HEK293 (cell line): ENCODE measurements at regions not wholly inside any gene's neighbourhood (a gene's known extent, or its start where the extent isn't known, plus 50 kb on each side); places are given as distances from the start of the nearest gene placed in this dataset.
A peak's percentile ranks its signal among the peaks of the same experiment; 100 is the strongest.

Experiments used
- CTCF ChIA-PET: fragments of 350-600 bp; formaldehyde crosslinking; extraction: SDS; loops from one replicate; lab custom pipeline; 2021; ENCODE audit warnings: antibody characterized with exemption; lab: Yijun Ruan, JAX
- POLR2A ChIA-PET: fragments of 300-600 bp; formaldehyde crosslinking; extraction: SDS; loops from one replicate; lab custom pipeline; 2020; ENCODE audit warnings: antibody characterized with exemption, inconsistent platforms; lab: Yijun Ruan, JAX
- H3K27ac ChIP-seq: fragments of 200-500 bp; sonication (Bioruptor generic); 2 replicates; pipeline ENCODE4 v1.5.1; 2014; ENCODE audit warnings: low read depth, low read length, control low read depth, inconsistent platforms; ENCODE audit errors: extremely low read depth
- H3K36me3 ChIP-seq, 2 experiments: fragments of 200-500 bp in 1 of 2; sonication (Bioruptor generic) in 1 of 2; 1 replicate in 1 of 2; 2 replicates in 1 of 2; pipeline ENCODE4 v1.5.1; 2014 to 2017; ENCODE audit warnings: inconsistent platforms in 2 of 2, low read length in 2 of 2; ENCODE audit not compliant: control insufficient read depth in 2 of 2, insufficient read depth in 1 of 2
- H3K4me1 ChIP-seq: fragments of 200-500 bp; sonication (Bioruptor generic); 2 replicates; pipeline ENCODE4 v1.5.1; 2014; ENCODE audit warnings: mild to moderate bottlenecking, low read length, inconsistent platforms; ENCODE audit not compliant: control insufficient read depth, insufficient read depth
- H3K4me3 ChIP-seq: 2 replicates; pipeline ENCODE4 v1.5.1; 2011; ENCODE audit warnings: low read depth, mild to moderate bottlenecking, control low read depth, low read length, moderate library complexity
- H3K9me3 ChIP-seq: fragments of 200-500 bp; sonication (Bioruptor generic); 2 replicates; pipeline ENCODE4 v1.5.1; 2014; ENCODE audit warnings: low read depth, low read length, inconsistent platforms; ENCODE audit not compliant: control insufficient read depth, insufficient read depth
- EGR2 ChIP-seq: fragments of 450-650 bp; formaldehyde crosslinking; IDR thresholded peaks from 2 replicates; pipeline ENCODE4 v1.5.1; 2016; ENCODE audit warnings: low read depth, missing biosample characterization, missing genetic modification characterization
- GLIS1 ChIP-seq: fragments of 450-650 bp; formaldehyde crosslinking; IDR thresholded peaks from 2 replicates; pipeline ENCODE4 v1.5.1; 2016; ENCODE audit warnings: missing biosample characterization, missing genetic modification characterization
- KLF10 ChIP-seq: fragments of 450-650 bp; IDR thresholded peaks from 2 replicates; pipeline ENCODE4 v1.5.1; 2018; ENCODE audit warnings: missing biosample characterization, mild to moderate bottlenecking, missing genetic modification characterization
- OSR2 ChIP-seq: fragments of 450-650 bp; formaldehyde crosslinking; IDR thresholded peaks from 2 replicates; pipeline ENCODE4 v1.5.1; 2016; ENCODE audit warnings: missing biosample characterization, missing genetic modification characterization
- WT1 ChIP-seq: fragments of 450-650 bp; formaldehyde crosslinking; IDR thresholded peaks from 2 replicates; pipeline ENCODE4 v1.5.1; 2016; ENCODE audit warnings: missing biosample characterization, missing genetic modification characterization
- YY2 ChIP-seq: fragments of 450-650 bp; formaldehyde crosslinking; IDR thresholded peaks from 2 replicates; pipeline ENCODE4 v1.5.1; 2016; ENCODE audit warnings: missing biosample characterization, missing genetic modification characterization
- ZBTB7A ChIP-seq: fragments of 450-650 bp; formaldehyde crosslinking; IDR thresholded peaks from 2 replicates; pipeline ENCODE4 v1.5.1; 2016; ENCODE audit warnings: low read depth, missing biosample characterization, missing genetic modification characterization
- ZEB2 ChIP-seq: fragments of 450-650 bp; formaldehyde crosslinking; IDR thresholded peaks from 2 replicates; pipeline ENCODE4 v1.5.1; 2016; ENCODE audit warnings: missing biosample characterization, missing genetic modification characterization
- ZNF324 ChIP-seq: fragments of 450-650 bp; formaldehyde crosslinking; IDR thresholded peaks from 2 replicates; pipeline ENCODE4 v1.5.1; 2016; ENCODE audit warnings: missing biosample characterization, missing genetic modification characterization
- ZNF341 ChIP-seq: fragments of 450-650 bp; formaldehyde crosslinking; IDR thresholded peaks from 2 replicates; pipeline ENCODE4; 2016; ENCODE audit warnings: low read depth, missing biosample characterization, missing genetic modification characterization
- ZNF366 ChIP-seq: fragments of 450-650 bp; formaldehyde crosslinking; conservative IDR thresholded peaks from 2 replicates; pipeline ENCODE4 v1.5.1; 2016; ENCODE audit warnings: missing biosample characterization, missing genetic modification characterization
- ZNF423 ChIP-seq: fragments of 450-650 bp; formaldehyde crosslinking; IDR thresholded peaks from 2 replicates; pipeline ENCODE4 v1.5.1; 2016; ENCODE audit warnings: missing biosample characterization, missing genetic modification characterization
- ZNF76 ChIP-seq: fragments of 450-650 bp; formaldehyde crosslinking; IDR thresholded peaks from 2 replicates; pipeline ENCODE4; 2016; ENCODE audit warnings: low read depth, missing biosample characterization, missing genetic modification characterization, borderline replicate concordance
- ZNF830 ChIP-seq: fragments of 450-650 bp; IDR thresholded peaks from 2 replicates; pipeline ENCODE4 v1.5.0; 2018; ENCODE audit warnings: missing biosample characterization, missing genetic modification characterization, low read depth, mild to moderate bottlenecking, moderate library complexity
- ZSCAN30 ChIP-seq: fragments of 450-650 bp; IDR thresholded peaks from 2 replicates; pipeline ENCODE4 v1.5.1; 2018; ENCODE audit warnings: missing biosample characterization, mild to moderate bottlenecking, missing genetic modification characterization, moderate library complexity
- TF ChIP-seq, protein P1 (sequence below): fragments of 450-650 bp; formaldehyde crosslinking; IDR thresholded peaks from 2 replicates; pipeline ENCODE4 v1.5.1; 2016; ENCODE audit warnings: missing biosample characterization, missing genetic modification characterization
- TF ChIP-seq, protein P2 (sequence below): fragments of 450-650 bp; formaldehyde crosslinking; conservative IDR thresholded peaks from 2 replicates; pipeline ENCODE4 v1.5.1; 2016; ENCODE audit warnings: low read depth, missing biosample characterization, missing genetic modification characterization
- TF ChIP-seq, protein P3 (sequence below): fragments of 450-650 bp; formaldehyde crosslinking; IDR thresholded peaks from 2 replicates; pipeline ENCODE4 v1.5.1; 2016; ENCODE audit warnings: missing biosample characterization, missing genetic modification characterization, low read depth
- TF ChIP-seq, protein P4 (sequence below): fragments of 450-650 bp; formaldehyde crosslinking; IDR thresholded peaks from 2 replicates; pipeline ENCODE4 v1.5.1; 2016; ENCODE audit warnings: missing biosample characterization, missing genetic modification characterization
- TF ChIP-seq, protein P5 (sequence below): fragments of 450-650 bp; formaldehyde crosslinking; optimal IDR thresholded peaks from 2 replicates; pipeline ENCODE3; 2016; ENCODE audit warnings: missing biosample characterization, mild to moderate bottlenecking, missing genetic modification characterization
- TF ChIP-seq, protein P6 (sequence below): fragments of 450-650 bp; formaldehyde crosslinking; IDR thresholded peaks from 2 replicates; pipeline ENCODE4 v1.5.1; 2016; ENCODE audit warnings: missing biosample characterization, missing genetic modification characterization

DNA sequence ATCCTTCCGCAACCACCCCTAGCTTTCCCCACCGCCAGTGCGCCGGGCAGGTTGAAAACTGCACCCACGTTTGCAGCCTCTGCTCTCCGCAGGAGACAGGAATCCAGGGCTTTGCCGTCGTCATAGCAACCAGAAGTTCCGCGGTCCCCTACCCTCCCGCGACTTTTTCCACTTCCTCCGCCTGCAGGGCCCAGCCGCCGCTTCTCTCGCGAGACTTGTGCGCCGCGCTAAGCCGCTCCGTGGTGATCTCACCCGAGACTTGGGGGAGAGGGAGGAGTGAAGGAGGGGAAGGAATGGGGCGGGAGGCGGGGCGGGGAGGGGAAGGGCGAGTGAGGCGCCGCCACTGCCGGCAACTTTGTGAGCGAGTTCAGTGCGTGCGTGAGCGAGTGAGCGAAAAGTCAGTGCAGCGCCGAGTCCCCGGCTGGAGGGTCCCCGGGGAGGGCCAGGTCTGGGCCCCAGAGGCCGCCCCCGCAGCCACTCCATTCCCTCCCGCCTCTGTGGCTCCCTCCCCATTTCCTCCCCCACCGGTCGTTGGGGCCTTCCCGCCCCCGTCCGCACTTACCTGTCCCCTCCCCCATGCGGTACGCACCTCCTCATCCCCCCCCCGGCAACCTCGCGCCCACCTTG is 413.0 kb downstream of the PCNX1 start, which contains the start of gene SIPA1L1 (continued):
- TF ChIP-seq, protein P1, sequence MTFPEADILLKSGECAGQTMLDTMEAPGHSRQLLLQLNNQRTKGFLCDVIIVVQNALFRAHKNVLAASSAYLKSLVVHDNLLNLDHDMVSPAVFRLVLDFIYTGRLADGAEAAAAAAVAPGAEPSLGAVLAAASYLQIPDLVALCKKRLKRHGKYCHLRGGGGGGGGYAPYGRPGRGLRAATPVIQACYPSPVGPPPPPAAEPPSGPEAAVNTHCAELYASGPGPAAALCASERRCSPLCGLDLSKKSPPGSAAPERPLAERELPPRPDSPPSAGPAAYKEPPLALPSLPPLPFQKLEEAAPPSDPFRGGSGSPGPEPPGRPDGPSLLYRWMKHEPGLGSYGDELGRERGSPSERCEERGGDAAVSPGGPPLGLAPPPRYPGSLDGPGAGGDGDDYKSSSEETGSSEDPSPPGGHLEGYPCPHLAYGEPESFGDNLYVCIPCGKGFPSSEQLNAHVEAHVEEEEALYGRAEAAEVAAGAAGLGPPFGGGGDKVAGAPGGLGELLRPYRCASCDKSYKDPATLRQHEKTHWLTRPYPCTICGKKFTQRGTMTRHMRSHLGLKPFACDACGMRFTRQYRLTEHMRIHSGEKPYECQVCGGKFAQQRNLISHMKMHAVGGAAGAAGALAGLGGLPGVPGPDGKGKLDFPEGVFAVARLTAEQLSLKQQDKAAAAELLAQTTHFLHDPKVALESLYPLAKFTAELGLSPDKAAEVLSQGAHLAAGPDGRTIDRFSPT (tag by site-specific recombination) = peak; percentile 29; the same call in 1 of the 2 replicates
- TF ChIP-seq ZEB2 (tag by site-specific recombination) (peak; percentile 77), ZBTB7A (0 out of 2 replicates have a peak, but pooled peaks have one; percentile 56), WT1 (tag by site-specific recombination) (peak; percentile 68; the same call in 1 of the 2 replicates), YY2 (no peak), ZNF76 (tag by site-specific recombination) (no peak; the same call in 1 of the 2 replicates), GLIS1 (tag by site-specific recombination) (peak; percentile 67), OSR2 (tag by site-specific recombination) (no peak), ZNF366 (peak; percentile 90), ZNF341 (tag by site-specific recombination) (peak; percentile 97), KLF10 (tag by site-specific recombination) (no peak; the same call in 1 of the 2 replicates)
- TF ChIP-seq, protein P2, sequence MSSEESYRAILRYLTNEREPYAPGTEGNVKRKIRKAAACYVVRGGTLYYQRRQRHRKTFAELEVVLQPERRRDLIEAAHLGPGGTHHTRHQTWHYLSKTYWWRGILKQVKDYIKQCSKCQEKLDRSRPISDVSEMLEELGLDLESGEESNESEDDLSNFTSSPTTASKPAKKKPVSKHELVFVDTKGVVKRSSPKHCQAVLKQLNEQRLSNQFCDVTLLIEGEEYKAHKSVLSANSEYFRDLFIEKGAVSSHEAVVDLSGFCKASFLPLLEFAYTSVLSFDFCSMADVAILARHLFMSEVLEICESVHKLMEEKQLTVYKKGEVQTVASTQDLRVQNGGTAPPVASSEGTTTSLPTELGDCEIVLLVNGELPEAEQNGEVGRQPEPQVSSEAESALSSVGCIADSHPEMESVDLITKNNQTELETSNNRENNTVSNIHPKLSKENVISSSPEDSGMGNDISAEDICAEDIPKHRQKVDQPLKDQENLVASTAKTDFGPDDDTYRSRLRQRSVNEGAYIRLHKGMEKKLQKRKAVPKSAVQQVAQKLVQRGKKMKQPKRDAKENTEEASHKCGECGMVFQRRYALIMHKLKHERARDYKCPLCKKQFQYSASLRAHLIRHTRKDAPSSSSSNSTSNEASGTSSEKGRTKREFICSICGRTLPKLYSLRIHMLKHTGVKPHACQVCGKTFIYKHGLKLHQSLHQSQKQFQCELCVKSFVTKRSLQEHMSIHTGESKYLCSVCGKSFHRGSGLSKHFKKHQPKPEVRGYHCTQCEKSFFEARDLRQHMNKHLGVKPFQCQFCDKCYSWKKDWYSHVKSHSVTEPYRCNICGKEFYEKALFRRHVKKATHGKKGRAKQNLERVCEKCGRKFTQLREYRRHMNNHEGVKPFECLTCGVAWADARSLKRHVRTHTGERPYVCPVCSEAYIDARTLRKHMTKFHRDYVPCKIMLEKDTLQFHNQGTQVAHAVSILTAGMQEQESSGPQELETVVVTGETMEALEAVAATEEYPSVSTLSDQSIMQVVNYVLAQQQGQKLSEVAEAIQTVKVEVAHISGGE = peak; percentile 40
- TF ChIP-seq, protein P3, sequence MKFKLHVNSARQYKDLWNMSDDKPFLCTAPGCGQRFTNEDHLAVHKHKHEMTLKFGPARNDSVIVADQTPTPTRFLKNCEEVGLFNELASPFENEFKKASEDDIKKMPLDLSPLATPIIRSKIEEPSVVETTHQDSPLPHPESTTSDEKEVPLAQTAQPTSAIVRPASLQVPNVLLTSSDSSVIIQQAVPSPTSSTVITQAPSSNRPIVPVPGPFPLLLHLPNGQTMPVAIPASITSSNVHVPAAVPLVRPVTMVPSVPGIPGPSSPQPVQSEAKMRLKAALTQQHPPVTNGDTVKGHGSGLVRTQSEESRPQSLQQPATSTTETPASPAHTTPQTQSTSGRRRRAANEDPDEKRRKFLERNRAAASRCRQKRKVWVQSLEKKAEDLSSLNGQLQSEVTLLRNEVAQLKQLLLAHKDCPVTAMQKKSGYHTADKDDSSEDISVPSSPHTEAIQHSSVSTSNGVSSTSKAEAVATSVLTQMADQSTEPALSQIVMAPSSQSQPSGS (tag by site-specific recombination) = peak; percentile 70; the same call in 1 of the 2 replicates
- TF ChIP-seq, protein P4, sequence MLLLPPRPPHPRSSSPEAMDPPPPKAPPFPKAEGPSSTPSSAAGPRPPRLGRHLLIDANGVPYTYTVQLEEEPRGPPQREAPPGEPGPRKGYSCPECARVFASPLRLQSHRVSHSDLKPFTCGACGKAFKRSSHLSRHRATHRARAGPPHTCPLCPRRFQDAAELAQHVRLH (tag by site-specific recombination) = 0 out of 2 replicates have a peak, but pooled peaks have one; percentile 60

DNA sequence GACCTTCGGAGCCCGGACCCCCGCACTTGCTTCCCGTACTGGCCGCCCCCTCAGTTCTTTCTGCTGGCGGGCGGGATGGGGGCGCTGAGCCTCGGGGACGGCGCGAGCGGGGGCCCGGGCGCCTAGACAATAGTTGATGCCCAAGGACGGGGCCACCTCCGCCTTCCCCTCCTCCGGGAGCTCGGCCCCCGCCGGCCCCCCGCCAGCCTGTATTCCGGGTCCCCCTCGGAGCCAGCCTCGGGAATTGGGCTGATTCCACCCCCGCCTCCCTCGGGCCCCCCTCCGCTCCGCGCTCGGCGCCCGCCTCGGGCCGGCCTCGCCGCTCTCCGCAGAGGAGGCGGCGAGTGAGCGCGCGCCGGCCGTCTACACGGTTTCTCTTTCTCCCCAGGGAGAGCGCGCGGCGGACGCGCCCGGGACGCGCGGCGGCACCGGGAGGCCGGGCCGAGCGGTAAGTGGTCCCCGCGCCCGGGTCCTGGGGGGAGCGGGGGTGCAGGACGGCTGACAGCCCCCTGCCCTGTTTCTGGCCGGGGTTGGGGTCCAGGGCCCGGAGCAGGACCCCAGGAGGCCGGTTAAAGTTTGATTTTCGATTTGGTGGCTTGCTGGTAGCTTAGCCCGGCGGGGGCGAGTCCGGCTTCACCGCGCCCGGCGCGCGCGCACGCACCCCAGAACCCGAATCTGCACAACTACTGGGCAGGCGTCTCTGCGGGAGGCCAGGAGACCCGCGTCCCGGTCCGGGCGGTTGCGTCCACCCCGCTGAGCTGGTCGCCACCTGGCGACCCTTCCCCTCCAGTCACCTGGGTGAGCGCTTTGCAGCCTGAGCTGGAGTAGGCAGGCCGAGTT is 413.7 kb downstream of the PCNX1 start:
- Histone ChIP-seq H3K4me1 (peaks cover 13% of the 10 kb centered on the region), H3K9me3 (no peaks in the 10 kb centered on the region), H3K4me3 (peak overlapping the region; percentile 89), H3K36me3 (no peaks in the 10 kb centered on the region), H3K27ac (peak overlapping the region; percentile 95)
- ChIA-PET CTCF (interaction anchor here (0.5 to 1.1 kb wide), 4 partner anchors 196 to 488 kb away, joined by 3 read pairs; no protein-coding TSS in a partner anchor), POLR2A (interaction anchor here (0.6 to 2.6 kb wide), 8 partner anchors 31 to 493 kb away, joined by 3 to 9 read pairs (median 3); no protein-coding TSS in a partner anchor)
- TF ChIP-seq, protein P5, sequence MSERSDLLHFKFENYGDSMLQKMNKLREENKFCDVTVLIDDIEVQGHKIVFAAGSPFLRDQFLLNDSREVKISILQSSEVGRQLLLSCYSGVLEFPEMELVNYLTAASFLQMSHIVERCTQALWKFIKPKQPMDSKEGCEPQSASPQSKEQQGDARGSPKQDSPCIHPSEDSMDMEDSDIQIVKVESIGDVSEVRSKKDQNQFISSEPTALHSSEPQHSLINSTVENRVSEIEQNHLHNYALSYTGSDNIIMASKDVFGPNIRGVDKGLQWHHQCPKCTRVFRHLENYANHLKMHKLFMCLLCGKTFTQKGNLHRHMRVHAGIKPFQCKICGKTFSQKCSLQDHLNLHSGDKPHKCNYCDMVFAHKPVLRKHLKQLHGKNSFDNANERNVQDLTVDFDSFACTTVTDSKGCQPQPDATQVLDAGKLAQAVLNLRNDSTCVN = peak; percentile 84
- TF ChIP-seq ZNF324 (tag by site-specific recombination) (0 out of 2 replicates have a peak, but pooled peaks have one; percentile 4), ZSCAN30 (tag by site-specific recombination) (peak; percentile 41), EGR2 (peak; percentile 85), ZNF423 (tag by site-specific recombination) (0 out of 2 replicates have a peak, but pooled peaks have one; percentile 26), ZNF830 (tag by site-specific recombination) (no peak)
- TF ChIP-seq, protein P6, sequence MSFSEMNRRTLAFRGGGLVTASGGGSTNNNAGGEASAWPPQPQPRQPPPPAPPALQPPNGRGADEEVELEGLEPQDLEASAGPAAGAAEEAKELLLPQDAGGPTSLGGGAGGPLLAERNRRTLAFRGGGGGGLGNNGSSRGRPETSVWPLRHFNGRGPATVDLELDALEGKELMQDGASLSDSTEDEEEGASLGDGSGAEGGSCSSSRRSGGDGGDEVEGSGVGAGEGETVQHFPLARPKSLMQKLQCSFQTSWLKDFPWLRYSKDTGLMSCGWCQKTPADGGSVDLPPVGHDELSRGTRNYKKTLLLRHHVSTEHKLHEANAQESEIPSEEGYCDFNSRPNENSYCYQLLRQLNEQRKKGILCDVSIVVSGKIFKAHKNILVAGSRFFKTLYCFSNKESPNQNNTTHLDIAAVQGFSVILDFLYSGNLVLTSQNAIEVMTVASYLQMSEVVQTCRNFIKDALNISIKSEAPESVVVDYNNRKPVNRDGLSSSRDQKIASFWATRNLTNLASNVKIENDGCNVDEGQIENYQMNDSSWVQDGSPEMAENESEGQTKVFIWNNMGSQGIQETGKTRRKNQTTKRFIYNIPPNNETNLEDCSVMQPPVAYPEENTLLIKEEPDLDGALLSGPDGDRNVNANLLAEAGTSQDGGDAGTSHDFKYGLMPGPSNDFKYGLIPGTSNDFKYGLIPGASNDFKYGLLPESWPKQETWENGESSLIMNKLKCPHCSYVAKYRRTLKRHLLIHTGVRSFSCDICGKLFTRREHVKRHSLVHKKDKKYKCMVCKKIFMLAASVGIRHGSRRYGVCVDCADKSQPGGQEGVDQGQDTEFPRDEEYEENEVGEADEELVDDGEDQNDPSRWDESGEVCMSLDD = peak; percentile 47
